NCI-H146 (cell line): ENCODE measurements at regions not wholly inside any gene's neighbourhood (a gene's known extent, or its start where the extent isn't known, plus 50 kb on each side); places are given as distances from the start of the nearest gene placed in this dataset.

Experiments
- DNase-seq: peaks from one replicate; lab custom pipeline; 2025; lab: John Stamatoyannopoulos, UW

GRCh38 chr10:88023676-88024075 lies 160.3 kb downstream of the PTEN start:
- no peak for DNase-seq

GRCh38 chr10:88026031-88026430 lies 162.6 kb downstream of the PTEN start:
- no peak for DNase-seq

- DNase-seq = no peak
Observed at GRCh38 chr10:88027570-88027969, 164.1 kb downstream of the PTEN start.

- no peak for DNase-seq
Observed at GRCh38 chr10:88028072-88028471, 164.6 kb downstream of the PTEN start.

- peak; percentile 35 for DNase-seq
Observed at GRCh38 chr10:88028654-88029053, 165.2 kb downstream of the PTEN start.

GRCh38 chr10:88032566-88032965 lies 169.1 kb downstream of the PTEN start:
- DNase-seq = no peak

- DNase-seq = no peak
Observed at GRCh38 chr10:88033385-88033784, 170.0 kb downstream of the PTEN start.

DNA sequence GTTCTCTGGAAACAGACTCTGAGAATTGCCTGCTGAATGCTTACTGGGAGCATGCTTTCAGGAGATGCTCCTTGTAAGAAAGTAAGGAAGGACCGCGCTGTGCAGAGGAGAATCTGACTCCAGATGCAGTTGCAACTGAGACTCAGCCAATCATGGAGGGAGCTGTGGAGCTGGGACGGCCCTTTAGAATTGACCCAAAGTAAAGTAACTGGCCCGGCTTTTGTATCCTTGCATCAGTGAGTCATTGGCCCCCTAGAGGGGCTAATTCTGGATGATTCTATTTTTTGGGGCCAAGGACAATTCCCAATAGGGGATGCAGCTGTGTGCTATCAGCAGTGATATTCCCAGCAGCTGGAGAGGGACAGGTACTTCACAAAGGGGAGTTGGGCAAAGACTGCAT lies 170.4 kb downstream of the PTEN start:
- no peak for DNase-seq

- no peak for DNase-seq
Observed at GRCh38 chr10:88036126-88036525, 172.7 kb downstream of the PTEN start.

GRCh38 chr10:88037623-88038022 lies 174.2 kb downstream of the PTEN start:
- no peak for DNase-seq

DNA sequence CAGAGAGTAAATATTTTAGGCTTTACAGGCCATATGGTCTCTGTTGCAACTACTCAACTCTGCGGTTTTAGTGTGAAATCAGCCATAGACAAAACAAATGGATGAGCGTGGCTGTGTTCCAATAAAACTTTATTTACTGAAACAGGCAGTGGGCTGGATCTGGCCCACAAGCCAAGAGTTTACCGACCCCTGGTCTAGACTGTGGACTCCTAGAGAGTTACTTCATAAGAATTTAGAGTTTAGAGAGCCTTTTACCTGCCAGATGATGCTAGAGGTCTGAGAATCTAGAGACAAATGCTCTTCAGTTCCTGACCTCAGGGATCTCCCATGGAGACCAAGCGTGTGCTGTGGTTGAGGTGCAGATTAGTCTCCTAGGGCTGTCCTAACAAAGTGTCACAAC lies 174.8 kb downstream of the PTEN start:
- no peak for DNase-seq

DNA sequence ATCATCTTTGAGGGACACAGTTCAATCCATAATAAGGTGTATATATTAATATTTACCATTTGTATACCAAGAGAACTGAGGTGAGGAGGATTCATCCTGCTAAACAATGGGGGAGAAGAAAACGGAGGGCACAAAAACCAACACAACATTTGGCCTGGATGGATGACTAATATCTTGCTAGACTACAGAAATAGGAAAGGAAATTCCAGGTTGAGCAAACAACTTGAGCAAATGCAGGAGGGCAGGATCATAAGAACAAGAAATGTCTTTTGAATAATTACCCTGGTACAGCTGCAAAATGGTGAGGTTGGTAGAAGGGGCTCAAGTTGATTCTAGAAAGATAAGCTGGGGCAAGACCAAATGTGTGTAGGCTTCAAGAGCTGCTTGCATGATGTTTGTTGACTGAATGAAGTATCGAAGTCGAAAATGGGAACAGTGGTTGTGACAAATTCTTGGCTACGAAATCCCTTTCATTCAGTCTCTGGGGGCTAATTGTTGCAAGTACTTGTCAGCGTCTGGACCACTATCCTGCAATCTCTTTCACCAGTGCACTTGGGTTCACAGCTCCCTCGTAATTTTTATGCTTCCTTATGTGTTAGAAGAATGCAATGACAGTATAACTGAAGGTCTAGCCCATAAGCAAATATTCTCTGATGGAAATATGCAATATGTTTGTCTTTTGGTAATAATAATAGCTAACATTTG lies 176.2 kb downstream of the PTEN start:
- no peak for DNase-seq

DNA sequence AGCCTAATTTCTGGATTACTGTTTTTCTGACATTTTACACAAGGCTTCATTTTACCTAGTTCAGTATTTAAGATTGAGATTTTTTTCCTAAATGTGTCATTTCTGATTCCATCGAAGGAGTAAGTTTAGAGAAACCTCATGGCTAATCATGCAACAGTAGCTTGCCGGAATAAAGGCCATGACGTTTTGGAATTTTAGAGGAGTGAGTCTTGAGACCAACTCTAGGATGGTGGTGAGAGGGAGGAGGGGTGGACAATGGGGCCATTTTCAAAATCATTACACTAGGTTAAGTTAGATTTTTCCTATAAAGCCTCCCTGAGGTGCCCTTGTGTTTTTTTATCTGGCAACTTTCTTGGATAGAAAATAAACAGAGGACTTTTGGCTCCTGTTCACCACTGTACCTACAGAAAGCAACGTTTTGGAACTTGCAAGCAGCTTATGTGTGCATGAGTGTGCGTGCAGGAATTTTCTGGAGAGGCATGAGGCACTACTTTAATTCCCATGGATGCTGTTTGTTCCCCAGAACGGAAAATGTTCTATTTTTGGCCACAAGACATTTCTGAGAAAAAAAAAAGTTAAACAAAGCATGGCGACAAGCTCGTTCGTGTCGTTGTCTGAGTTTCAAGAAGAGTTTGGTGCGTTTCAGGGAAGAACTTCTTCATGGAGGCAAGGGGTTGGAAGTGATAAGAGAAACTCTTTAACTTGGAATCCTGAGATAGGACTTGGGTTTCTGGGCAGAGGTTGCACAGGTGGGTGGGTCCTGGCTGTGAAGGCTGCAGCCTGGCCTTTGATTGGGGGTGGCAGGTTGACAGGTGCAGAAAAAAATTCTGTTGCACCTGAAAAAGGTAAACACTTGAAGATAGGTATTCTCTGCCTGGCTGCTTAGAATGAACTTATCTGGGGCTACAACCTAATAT lies 178.1 kb downstream of the PTEN start:
- DNase-seq = no peak

DNA sequence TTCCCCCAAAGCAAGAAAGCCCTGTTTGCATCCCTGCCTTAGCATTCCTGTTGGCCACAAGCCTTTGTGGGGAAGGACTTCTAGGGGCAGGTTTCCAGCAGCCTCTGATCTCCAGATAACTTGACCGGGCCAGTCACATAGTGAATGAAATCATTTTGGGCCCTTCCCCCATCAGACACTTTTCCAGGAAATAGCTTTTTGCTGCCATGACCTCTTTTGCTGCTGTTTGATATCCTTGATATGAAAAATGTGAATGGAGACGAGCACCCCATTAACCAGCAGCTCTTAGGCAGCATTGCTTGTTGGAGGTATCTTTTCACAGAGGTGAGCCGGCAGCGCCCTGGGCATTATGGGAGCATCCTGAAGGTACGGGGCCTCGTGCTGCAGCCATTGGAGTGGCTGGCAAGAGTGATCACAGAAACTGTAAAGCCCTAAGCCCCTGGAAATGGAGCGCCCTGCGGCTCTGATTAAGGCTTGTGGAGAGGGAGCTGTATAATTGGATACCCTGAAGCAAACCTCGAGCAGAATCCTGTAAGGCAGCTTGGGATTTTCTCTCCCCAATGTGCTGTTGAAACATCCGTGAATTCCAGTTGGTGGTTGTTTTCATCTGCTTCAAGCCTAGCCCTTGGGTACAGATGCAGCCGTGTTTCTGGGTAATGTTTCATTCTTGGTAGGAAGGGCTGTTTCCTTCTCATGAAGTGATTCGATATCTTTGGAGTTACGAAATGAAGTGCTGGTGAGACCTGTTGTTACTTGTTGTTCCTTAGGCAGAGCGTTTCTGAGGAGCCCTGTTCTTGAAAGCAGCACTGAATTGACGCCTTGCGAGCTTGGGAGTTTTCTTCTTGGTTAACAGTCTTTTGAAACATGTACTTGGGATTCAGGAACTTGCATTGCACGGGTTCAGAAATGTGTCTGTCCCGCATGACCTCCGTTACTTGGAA lies 179.0 kb downstream of the PTEN start:
- no peak for DNase-seq

DNA sequence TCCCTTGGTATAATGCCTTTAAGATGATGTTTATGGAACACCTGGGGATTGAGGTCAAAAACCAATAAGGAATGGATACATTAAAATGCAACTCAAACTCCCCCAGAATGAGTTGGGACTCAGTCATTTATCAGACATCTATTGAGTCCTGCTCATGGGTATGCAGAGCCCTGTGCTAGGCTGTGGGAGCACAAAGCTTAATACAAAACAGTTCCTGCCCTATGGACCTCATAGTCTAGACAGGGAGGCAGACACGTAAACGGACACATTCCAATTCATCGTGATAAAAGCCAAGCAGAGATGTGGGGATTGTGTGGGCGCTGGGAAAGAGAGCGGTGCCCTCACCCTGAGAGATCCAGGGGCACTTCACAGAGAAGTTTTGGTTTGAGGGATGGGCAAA lies 181.7 kb downstream of the PTEN start:
- no peak for DNase-seq

- DNase-seq = no peak
Observed at GRCh38 chr10:88045656-88046415, 182.4 kb downstream of the PTEN start.

DNA sequence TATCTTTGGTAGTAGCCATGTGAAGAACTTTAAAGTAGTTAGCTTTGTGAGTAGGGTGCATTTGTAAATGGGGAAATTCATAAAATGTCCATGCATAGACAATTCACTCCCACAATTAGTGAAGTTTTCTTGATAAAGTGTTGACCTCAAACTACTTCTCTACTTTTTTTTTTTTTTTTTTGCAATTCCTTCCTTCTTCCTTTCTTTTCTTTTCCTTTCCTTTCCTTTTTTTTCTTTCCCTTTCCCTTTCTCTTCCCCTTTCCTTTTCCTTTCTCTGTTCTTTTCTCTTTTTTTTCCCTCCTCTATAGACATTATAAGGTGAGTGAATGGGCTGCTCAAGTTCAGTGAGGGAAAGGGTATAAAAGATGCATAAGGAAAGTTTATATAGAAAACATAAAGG lies 184.2 kb downstream of the PTEN start:
- DNase-seq = no peak

- DNase-seq = no peak
Observed at GRCh38 chr10:88048312-88048711, 184.9 kb downstream of the PTEN start.

- no peak for DNase-seq
Observed at GRCh38 chr10:88049204-88049603, 185.8 kb downstream of the PTEN start.

GRCh38 chr10:88057720-88058119 lies 194.3 kb downstream of the PTEN start:
- DNase-seq = no peak

GRCh38 chr10:88058750-88059149 lies 195.3 kb downstream of the PTEN start:
- DNase-seq = no peak

- no peak for DNase-seq
Observed at GRCh38 chr10:88059190-88059589, 195.8 kb downstream of the PTEN start.
